Ureter (tissue), 1 donor: ENCODE measurements at regions not wholly inside any gene's neighbourhood (a gene's known extent, or its start where the extent isn't known, plus 50 kb on each side); places are given as distances from the start of the nearest gene placed in this dataset.
"Not testable (repeated sequence)": the region's sequence is repeated elsewhere in the genome, so short reads cannot be mapped to it uniquely, and the experiment has no call there.

Experiments
- DNase-seq: peaks from one replicate; pipeline ENCODE4 v3.0.0-alpha.2; 2020; ENCODE audit warnings: low spot score
- donor health status: DM: yes; HTN: yes; CAD: no.

DNA sequence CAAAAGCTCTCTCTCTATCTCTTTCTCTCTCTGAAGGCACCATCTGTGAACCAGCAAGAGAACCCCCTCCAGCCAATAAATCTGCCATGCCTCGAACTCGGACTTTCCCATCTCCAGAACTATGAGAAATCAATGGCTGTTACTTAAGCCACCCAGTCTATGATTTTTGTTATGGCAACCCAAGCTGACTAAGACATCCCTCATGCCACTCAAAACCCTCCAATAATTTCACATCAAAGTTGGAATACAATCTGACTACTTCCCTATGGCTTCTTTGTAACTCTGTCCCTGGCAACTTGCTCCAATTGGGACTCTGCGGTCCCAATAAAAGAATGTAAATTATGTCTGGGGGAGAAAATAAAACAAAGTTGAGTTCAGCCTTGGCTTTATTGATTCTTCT is 265.7 kb downstream of the SHOX start:
- no peak for DNase-seq

DNA sequence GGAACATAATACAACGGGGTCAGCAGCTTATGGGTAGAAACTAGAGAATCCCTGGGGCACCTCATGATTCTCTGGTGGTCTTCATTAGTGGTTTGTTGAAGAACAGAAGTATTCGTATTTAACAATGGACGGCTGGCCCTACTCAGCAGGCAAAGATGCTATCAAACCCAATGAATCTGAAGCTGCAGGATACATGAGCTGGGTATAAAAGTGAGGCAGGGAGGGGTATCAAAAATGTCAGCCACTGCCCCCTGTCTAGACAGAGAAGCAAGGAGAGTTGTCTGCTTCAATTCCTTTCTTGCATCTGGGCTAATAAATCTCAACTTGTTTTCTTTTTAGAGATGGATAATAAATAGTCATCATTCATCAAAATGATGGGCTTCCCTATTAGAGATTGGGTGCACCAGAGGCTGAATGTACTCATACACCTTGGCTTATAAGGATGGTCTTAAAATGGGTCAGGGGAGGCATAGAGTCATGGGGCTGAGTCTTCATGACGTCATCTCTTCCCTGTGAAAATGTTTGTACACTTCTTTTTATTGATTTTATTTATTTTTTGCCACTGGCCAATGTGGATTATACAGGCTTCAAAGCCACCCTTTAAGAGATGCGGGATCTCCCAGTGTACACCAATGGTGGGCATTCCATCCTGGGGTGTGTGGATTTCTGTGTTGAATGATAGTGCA is 259.5 kb downstream of the SHOX start:
- DNase-seq: no peak

- not testable (repeated sequence) for DNase-seq
These were observed 257.1 kb downstream of the SHOX start for GRCh38 chrX:887724-888123.

- no peak for DNase-seq
These were observed 253.0 kb downstream of the SHOX start for GRCh38 chrX:883588-883987.

GRCh38 chrX:879756-880698 is 249.4 kb downstream of the SHOX start:
- not testable (repeated sequence) for DNase-seq

- DNase-seq: no peak
These were observed 243.5 kb downstream of the SHOX start for GRCh38 chrX:874061-874460.

GRCh38 chrX:873016-873415 is 242.4 kb downstream of the SHOX start:
- no peak for DNase-seq

- no peak for DNase-seq
These were observed 241.5 kb downstream of the SHOX start for GRCh38 chrX:872090-872489.

GRCh38 chrX:871626-872025 is 241.0 kb downstream of the SHOX start:
- DNase-seq: no peak

DNA sequence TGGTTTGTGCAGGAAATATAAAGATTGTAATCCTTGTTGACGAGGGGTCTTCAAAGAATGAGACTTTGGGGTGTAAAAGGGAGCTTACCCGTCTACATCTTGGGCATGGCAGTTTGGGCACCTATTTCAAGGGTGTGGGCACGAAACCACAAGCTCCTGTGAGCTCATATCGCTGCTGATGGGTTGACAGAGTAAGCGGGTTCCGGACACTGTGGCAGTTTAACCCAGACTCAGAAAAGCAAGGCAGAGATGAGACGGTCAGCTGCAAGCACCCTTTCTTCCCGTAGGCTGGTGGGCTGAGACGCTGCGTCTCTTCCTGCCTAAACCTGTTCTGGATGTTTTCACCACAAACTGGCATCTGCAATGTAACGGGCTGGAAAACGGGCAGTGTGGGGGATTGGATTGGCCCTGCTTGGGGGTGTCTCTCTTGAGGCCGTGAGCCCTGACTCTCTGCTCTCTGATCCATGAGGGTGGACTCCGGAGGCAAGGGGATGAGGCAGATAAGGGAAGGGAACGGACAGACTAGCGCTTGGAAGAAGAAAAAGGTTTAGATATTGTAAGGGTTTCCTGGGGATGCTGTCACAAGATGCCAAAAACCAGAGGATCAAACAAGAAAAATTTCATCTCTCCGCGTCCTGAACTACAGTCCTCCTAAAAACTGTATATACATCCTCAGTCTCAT is 237.5 kb downstream of the SHOX start:
- no peak for DNase-seq

GRCh38 chrX:867502-867901 is 236.9 kb downstream of the SHOX start:
- DNase-seq: no peak

DNA sequence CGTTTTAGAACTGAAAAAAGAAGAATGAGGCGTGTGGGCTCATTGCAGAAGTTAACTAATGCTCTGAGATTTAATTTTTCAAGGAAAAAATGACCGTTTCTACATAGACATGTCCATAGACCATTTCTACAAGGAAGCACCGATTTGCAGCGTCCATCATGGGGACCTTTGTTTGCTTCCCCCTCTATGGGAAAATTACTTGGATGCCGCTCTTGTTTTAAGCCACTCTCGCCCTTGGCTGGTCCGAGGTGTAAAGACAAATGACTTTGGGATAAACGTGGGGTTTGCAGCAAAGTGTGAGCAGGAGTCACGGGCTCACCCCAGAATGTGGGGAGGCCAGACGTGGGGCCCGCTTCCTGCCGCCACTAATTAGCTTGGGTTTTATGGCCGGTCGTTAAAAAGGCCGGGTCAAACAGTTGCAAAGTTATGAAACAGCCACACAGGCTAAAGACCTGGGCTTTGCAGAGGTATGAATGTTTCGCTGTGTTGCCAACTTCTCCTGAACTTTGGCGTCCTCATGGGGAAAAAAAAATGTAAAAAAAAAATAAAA is 235.9 kb downstream of the SHOX start:
- DNase-seq: no peak

- DNase-seq: no peak
These were observed 234.8 kb downstream of the SHOX start for GRCh38 chrX:865422-865821.

DNA sequence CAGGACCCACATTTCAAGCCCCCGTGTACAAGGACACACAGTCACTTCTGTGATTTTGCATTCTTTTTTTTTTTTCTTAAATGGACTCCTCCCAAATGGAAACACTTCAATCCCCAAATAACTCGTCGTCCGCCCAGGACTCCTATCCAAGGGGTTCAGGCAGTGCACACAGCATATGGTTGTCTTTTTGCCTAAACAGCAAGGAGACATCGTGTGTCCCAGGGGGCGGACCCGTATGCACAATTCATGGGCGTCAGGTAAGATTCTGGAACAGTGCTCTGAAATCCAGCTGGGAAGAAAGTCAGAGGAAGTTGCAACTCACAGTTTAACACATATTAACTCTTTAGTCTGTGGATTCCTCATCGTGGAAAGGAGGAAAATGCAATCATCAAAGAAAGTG is 231.3 kb downstream of the SHOX start:
- DNase-seq: no peak

DNA sequence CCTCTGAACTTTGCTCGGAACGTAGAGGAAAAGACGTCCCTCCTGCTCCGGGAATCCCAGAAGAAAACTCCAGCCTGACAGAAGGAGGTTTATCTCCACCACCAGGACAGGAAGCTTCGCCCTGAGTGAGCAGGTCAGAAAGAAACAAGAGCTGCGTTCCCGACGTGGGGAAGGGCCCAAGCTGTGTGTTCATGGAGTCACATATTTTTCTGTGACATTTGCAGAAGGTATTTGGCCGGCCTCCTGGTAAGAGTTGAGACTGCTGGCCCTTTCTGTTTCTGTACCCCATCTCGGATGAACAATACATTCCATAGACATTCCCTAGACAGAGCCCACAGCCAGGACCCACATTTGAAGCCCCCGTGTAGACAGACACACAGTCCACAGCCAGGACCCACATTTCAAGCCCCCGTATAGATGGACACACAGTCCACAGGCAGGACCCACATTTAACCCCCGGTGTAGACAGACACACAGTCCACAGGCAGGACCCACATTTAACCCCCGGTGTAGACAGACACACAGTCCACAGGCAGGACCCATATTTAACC is 230.8 kb downstream of the SHOX start:
- no peak for DNase-seq

- no peak for DNase-seq
These were observed 228.7 kb downstream of the SHOX start for GRCh38 chrX:859329-859728.

- DNase-seq: no peak
These were observed 228.0 kb downstream of the SHOX start for GRCh38 chrX:858542-859078.

DNA sequence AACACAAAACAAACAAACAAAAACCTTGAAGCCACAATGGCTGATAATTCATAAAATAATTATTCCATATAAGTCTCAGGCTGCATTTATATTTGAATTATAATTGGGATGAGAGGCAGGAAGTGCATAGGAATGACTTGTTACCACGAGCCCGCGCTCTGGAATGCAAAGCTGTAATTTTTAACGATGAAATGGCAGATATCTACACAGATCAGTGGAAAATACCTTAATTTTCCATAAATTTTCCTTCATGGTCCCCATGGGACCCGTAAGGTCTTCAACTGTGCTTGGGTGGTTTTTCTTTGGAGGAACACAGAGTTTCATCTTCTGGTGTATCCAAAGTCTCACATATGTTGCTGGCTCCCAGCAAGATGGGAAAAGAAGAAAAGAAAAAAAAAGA is 226.8 kb downstream of the SHOX start:
- no peak for DNase-seq

DNA sequence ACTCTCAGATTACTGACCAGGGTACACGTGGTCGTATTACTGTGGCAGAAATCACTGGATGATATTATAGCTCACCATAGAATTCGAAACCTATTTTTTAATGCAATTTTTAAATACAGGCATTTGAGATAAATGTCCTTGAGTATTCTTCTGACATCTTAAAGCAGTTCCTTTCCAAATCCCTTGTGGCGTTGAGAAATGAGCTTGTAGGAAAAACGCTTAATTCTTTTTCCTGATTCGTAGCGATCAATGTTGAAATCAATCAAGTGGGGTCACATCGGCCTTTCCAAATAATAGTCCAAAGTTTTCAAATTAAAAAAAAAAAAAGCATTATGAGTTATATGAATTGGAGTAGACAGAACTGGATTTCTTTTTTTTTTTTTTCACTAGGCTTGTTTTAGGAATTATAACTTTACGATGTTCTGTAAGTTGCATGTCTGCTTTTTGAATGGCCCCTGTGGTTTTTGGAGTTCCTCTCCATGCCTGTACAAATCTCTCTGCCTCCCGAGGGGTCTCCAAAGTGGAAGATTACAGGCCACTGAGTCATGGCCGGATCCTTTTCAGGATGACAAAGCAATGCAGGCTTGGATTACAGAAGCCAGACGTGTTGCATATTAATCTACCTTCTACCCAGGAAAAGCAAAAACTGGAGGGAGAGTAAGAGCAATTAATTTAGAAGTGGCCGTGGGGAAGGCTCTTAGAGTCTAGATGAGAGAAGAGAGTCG is 226.1 kb downstream of the SHOX start:
- no peak for DNase-seq

GRCh38 chrX:853304-853703 is 222.7 kb downstream of the SHOX start:
- DNase-seq: no peak

- DNase-seq: no peak
These were observed 219.9 kb downstream of the SHOX start for GRCh38 chrX:850471-850916.
